OCI-LY1 (cell line): ENCODE measurements at regions not wholly inside any gene's neighbourhood (a gene's known extent, or its start where the extent isn't known, plus 50 kb on each side); places are given as distances from the start of the nearest gene placed in this dataset.

Experiments
- H2AFZ ChIP-seq: fragments of 200-600 bp; sonication (generic), shearing (Covaris generic); 2 replicates; pipeline ENCODE4 v1.6.0; 2014; ENCODE audit warnings: antibody characterized with exemption, mild to moderate bottlenecking, low read length
- H3F3A ChIP-seq: fragments of 200-600 bp; sonication (generic), shearing (Covaris generic); 2 replicates; pipeline ENCODE4 v1.6.0; 2014; ENCODE audit warnings: mild to moderate bottlenecking, antibody characterized with exemption, low read length, moderate library complexity; ENCODE audit not compliant: insufficient read depth
- H3K27ac ChIP-seq: fragments of 200-600 bp; sonication (generic); 2 replicates; pipeline ENCODE4 v1.5.1; 2014; ENCODE audit warnings: low read length, mixed run types, mild to moderate bottlenecking, low read depth; ENCODE audit not compliant: poor library complexity, severe bottlenecking
- H3K27me3 ChIP-seq: fragments of 200-600 bp; sonication (generic); 2 replicates; pipeline ENCODE4 v1.6.0; 2014; ENCODE audit warnings: antibody characterized with exemption, mild to moderate bottlenecking, low read length, moderate library complexity; ENCODE audit not compliant: insufficient read depth
- H3K36me3 ChIP-seq: fragments of 200-600 bp; sonication (generic); 2 replicates; pipeline ENCODE4 v1.6.1; 2014; ENCODE audit warnings: mild to moderate bottlenecking, antibody characterized with exemption, low read length, moderate library complexity, mixed read lengths; ENCODE audit not compliant: insufficient read depth
- H3K4me1 ChIP-seq: fragments of 200-600 bp; sonication (generic); 2 replicates; pipeline ENCODE4 v1.5.1; 2014; ENCODE audit warnings: mild to moderate bottlenecking, low read length, moderate library complexity; ENCODE audit not compliant: insufficient read depth, severe bottlenecking
- H3K4me2 ChIP-seq: fragments of 200-600 bp; sonication (generic), shearing (Covaris generic); 2 replicates; pipeline ENCODE4 v1.6.1; 2014; ENCODE audit warnings: low read length
- H3K4me3 ChIP-seq: fragments of 200-600 bp; sonication (generic); 2 replicates; pipeline ENCODE4 v1.5.1; 2014; ENCODE audit warnings: low read length, low read depth, mild to moderate bottlenecking, mixed read lengths; ENCODE audit not compliant: poor library complexity, severe bottlenecking
- H3K79me2 ChIP-seq: fragments of 200-600 bp; shearing (Covaris generic); 2 replicates; pipeline ENCODE4 v1.6.1; 2016; ENCODE audit warnings: mixed run types, low read length, mixed read lengths; ENCODE audit not compliant: insufficient read depth
- H3K9ac ChIP-seq: fragments of 200-600 bp; sonication (generic), shearing (Covaris generic); 2 replicates; pipeline ENCODE4 v1.6.1; 2014; ENCODE audit warnings: mild to moderate bottlenecking, low read length, mixed read lengths
- H3K9me2 ChIP-seq: fragments of 200-600 bp; sonication (generic), shearing (Covaris generic); 2 replicates; pipeline ENCODE4 v1.6.1; 2014; ENCODE audit warnings: low read depth, mild to moderate bottlenecking, low read length, mixed read lengths
- H3K9me3 ChIP-seq: fragments of 200-600 bp; shearing (Covaris generic); 2 replicates; pipeline ENCODE4 v1.6.1; 2014; ENCODE audit warnings: low read length, mixed read lengths
- H4K20me1 ChIP-seq: fragments of 200-600 bp; sonication (generic), shearing (Covaris generic); 2 replicates; pipeline ENCODE4 v1.6.0; 2016; ENCODE audit warnings: mild to moderate bottlenecking, low read length; ENCODE audit not compliant: insufficient read depth
- CTCF ChIP-seq: fragments of 200-600 bp; sonication (generic), shearing (Covaris generic); IDR thresholded peaks from 2 replicates; pipeline ENCODE4 v1.5.1; 2017; ENCODE audit warnings: mild to moderate bottlenecking, antibody characterized with exemption, low read length, moderate library complexity, mixed read lengths
- EZH2 ChIP-seq: fragments of 200-600 bp; sonication (generic), shearing (Covaris generic); IDR thresholded peaks from 2 replicates; pipeline ENCODE4 v1.8.0; 2017; ENCODE audit warnings: borderline replicate concordance, mixed run types, mild to moderate bottlenecking, antibody characterized with exemption, low read length, moderate library complexity, mixed read lengths

DNA sequence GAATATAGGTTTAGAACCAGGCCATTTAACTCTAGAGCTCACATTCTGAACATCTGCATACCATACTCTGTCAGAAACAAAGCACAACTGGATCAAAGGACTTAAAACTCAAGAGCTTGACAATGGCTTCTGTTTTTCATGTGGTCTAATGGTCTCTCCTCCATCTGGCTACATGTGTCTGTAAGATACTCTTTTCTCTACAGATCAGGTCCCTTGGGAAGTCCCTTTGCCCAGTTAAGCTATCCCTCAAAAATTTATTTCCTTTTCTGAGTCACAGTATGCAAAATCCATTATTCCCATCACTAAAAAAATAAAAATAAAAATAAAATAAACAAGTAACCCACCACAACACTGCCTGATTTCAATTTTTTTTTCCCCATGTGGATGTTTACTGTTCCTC, 357.0 kb upstream of the PRMT6 start:
- H3K9me3 ChIP-seq, result no peaks in the 10 kb centered on the region
- H3K27ac ChIP-seq, result no peak overlapping the region
- H4K20me1 ChIP-seq, result no peaks in the 10 kb centered on the region
- no peak overlapping the region for H3K4me3 ChIP-seq
- no peaks in the 10 kb centered on the region for H3K4me1 ChIP-seq
- no peaks in the 10 kb centered on the region for H3K9me2 ChIP-seq
- TF ChIP-seq CTCF (no peak), EZH2 (no peak)
- H3K4me2 ChIP-seq, result no peak overlapping the region
- no peaks in the 10 kb centered on the region for H3K27me3 ChIP-seq
- no peak overlapping the region for H2AFZ ChIP-seq
- no peak overlapping the region for H3K9ac ChIP-seq
- H3K79me2 ChIP-seq, result no peaks in the 10 kb centered on the region
- H3K36me3 ChIP-seq, result no peaks in the 10 kb centered on the region
- H3F3A ChIP-seq, result no peaks in the 10 kb centered on the region

GRCh38 chr1:106700211-106700610, 356.3 kb upstream of the PRMT6 start:
- Histone ChIP-seq H3K9me3 (no peaks in the 10 kb centered on the region), H3F3A (no peaks in the 10 kb centered on the region), H3K9ac (no peak overlapping the region), H3K4me2 (no peak overlapping the region), H3K27me3 (no peaks in the 10 kb centered on the region), H2AFZ (no peak overlapping the region), H4K20me1 (no peaks in the 10 kb centered on the region), H3K4me1 (no peaks in the 10 kb centered on the region), H3K79me2 (no peaks in the 10 kb centered on the region), H3K4me3 (no peak overlapping the region), H3K9me2 (no peaks in the 10 kb centered on the region), H3K27ac (no peak overlapping the region), H3K36me3 (no peaks in the 10 kb centered on the region)
- TF ChIP-seq CTCF, result no peak

DNA sequence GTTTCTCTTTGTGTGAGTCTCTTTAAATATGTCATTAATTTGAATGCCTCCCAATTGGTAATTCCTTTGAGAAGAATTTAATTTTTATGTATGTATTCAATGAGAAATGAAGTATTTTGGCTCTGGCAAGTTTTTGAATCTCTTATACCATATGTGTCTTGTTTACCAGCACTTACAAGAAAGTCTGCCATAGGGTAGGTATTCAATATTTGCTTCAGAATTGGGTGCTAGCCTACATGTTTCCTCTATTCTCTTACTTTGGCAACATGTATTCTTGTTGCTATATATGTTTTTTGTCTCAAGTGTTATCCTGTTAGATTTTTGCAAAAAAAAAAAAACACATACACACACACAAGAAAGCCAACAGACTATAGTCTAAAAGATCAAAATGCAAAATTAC, 350.5 kb upstream of the PRMT6 start:
- no peak overlapping the region for H2AFZ ChIP-seq
- no peak overlapping the region for H3K4me3 ChIP-seq
- H3K36me3 ChIP-seq, result no peaks in the 10 kb centered on the region
- no peaks in the 10 kb centered on the region for H4K20me1 ChIP-seq
- no peaks in the 10 kb centered on the region for H3K9me3 ChIP-seq
- TF ChIP-seq EZH2 (no peak), CTCF (no peak)
- no peaks in the 10 kb centered on the region for H3K9me2 ChIP-seq
- no peak overlapping the region for H3K4me2 ChIP-seq
- no peak overlapping the region for H3K9ac ChIP-seq
- no peaks in the 10 kb centered on the region for H3K79me2 ChIP-seq
- H3K4me1 ChIP-seq, result no peaks in the 10 kb centered on the region
- no peaks in the 10 kb centered on the region for H3K27me3 ChIP-seq
- no peaks in the 10 kb centered on the region for H3F3A ChIP-seq
- H3K27ac ChIP-seq, result no peak overlapping the region

DNA sequence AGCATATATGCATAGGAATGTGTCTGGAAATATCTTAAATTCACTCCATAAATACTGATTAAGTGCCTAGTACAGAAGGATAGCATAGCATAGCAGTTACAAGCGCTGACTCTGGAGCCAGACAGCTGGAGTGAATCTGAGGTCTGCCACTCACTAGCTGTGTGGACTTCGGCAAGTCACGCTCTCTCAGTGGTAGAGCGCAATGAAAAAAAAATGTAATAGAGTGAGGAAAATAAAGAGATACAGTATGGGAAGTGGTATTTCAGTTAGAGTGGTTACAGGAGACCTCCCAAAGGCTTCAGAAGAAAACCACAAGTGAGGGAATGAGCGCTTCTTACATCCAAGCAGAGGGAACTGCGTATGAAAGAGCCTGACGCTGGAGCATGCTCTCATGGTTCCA, 338.9 kb upstream of the PRMT6 start:
- Histone ChIP-seq H3K27ac (no peak overlapping the region), H3K79me2 (no peaks in the 10 kb centered on the region), H3K36me3 (no peaks in the 10 kb centered on the region), H3K9me3 (no peaks in the 10 kb centered on the region), H4K20me1 (no peaks in the 10 kb centered on the region), H3K4me1 (no peaks in the 10 kb centered on the region), H2AFZ (no peak overlapping the region), H3F3A (no peaks in the 10 kb centered on the region), H3K27me3 (no peaks in the 10 kb centered on the region), H3K9ac (no peak overlapping the region), H3K4me3 (no peak overlapping the region), H3K4me2 (no peak overlapping the region), H3K9me2 (no peaks in the 10 kb centered on the region)
- TF ChIP-seq EZH2 (no peak), CTCF (no peak)
